ENCODE measurements at regions not wholly inside any gene's neighbourhood (a gene's known extent, or its start where the extent isn't known, plus 50 kb on each side); places are given as distances from the start of the nearest gene placed in this dataset.

- TF ChIP-seq CTCF (IDR thresholded peaks at IDR 0.05; ENCODE audit: insufficient read depth, low read length, poor library complexity, severe bottlenecking) (no peak), EZH2phosphoT487 (conservative IDR thresholded peaks at IDR 0.05; ENCODE audit: low read length) (no peak)
Measured at GRCh38 chr9:95815961-95816360, 59.5 kb upstream of the ERCC6L2 start.

Data from SU-DHL-6 (cell line).